GM18907 (cell line): ENCODE measurements at regions not wholly inside any gene's neighbourhood (a gene's known extent, or its start where the extent isn't known, plus 50 kb on each side); places are given as distances from the start of the nearest gene placed in this dataset.

Experiments used
- ATAC-seq: cut with Tn5 transposase; IDR thresholded peaks from one replicate; pipeline ENCODE4 v1.9.1; 2021; ENCODE audit warnings: mild to moderate bottlenecking, moderate library complexity; ENCODE audit not compliant: unreplicated experiment

GRCh38 chr14:42862114-42862513 is 1255.4 kb downstream of the LRFN5 start:
- no peak for ATAC-seq

- no peak for ATAC-seq
These were observed 1253.7 kb downstream of the LRFN5 start for GRCh38 chr14:42860371-42860770.

- ATAC-seq = no peak
These were observed 1249.4 kb downstream of the LRFN5 start for GRCh38 chr14:42856106-42856505.

- no peak for ATAC-seq
These were observed 1248.4 kb downstream of the LRFN5 start for GRCh38 chr14:42855085-42855484.

GRCh38 chr14:42854061-42854460 is 1247.4 kb downstream of the LRFN5 start:
- no peak for ATAC-seq

GRCh38 chr14:42848652-42849051 is 1242.0 kb downstream of the LRFN5 start:
- ATAC-seq = no peak

- no peak for ATAC-seq
These were observed 1208.1 kb downstream of the LRFN5 start for GRCh38 chr14:42814817-42815216.

GRCh38 chr14:42806909-42807315 is 1200.2 kb downstream of the LRFN5 start:
- no peak for ATAC-seq

GRCh38 chr14:42804141-42804540 is 1197.5 kb downstream of the LRFN5 start:
- no peak for ATAC-seq

- ATAC-seq = no peak
These were observed 1195.7 kb downstream of the LRFN5 start for GRCh38 chr14:42802346-42802745.

- no peak for ATAC-seq
These were observed 1185.5 kb downstream of the LRFN5 start for GRCh38 chr14:42792166-42792565.

- no peak for ATAC-seq
These were observed 1176.1 kb downstream of the LRFN5 start for GRCh38 chr14:42782754-42783153.

GRCh38 chr14:42778984-42779383 is 1172.3 kb downstream of the LRFN5 start:
- no peak for ATAC-seq

GRCh38 chr14:42750771-42751170 is 1144.1 kb downstream of the LRFN5 start:
- no peak for ATAC-seq

- ATAC-seq = no peak
These were observed 1135.4 kb downstream of the LRFN5 start for GRCh38 chr14:42742084-42742483.

GRCh38 chr14:42736408-42736807 is 1129.7 kb downstream of the LRFN5 start:
- ATAC-seq = no peak

- ATAC-seq = no peak
These were observed 1127.4 kb downstream of the LRFN5 start for GRCh38 chr14:42734041-42734440.

GRCh38 chr14:42732005-42732404 is 1125.3 kb downstream of the LRFN5 start:
- ATAC-seq = no peak

GRCh38 chr14:42731480-42731879 is 1124.8 kb downstream of the LRFN5 start:
- ATAC-seq = no peak

- no peak for ATAC-seq
These were observed 1123.0 kb downstream of the LRFN5 start for GRCh38 chr14:42729681-42730080.

- no peak for ATAC-seq
These were observed 1112.7 kb downstream of the LRFN5 start for GRCh38 chr14:42719391-42719790.

- no peak for ATAC-seq
These were observed 1108.6 kb downstream of the LRFN5 start for GRCh38 chr14:42715316-42715715.

GRCh38 chr14:42710071-42710470 is 1103.4 kb downstream of the LRFN5 start:
- ATAC-seq = no peak

GRCh38 chr14:42703501-42703900 is 1096.8 kb downstream of the LRFN5 start:
- ATAC-seq = no peak
